SK-N-SH (cell line): ENCODE measurements at regions not wholly inside any gene's neighbourhood (a gene's known extent, or its start where the extent isn't known, plus 50 kb on each side); places are given as distances from the start of the nearest gene placed in this dataset.

Experiments used
- CTCF ChIA-PET: fragments of 300-600, 350-600 bp; formaldehyde crosslinking; extraction: SDS; loops from one replicate; lab custom pipeline; 2021; lab: Yijun Ruan, JAX
- POLR2A ChIA-PET: fragments of 350-600 bp; sonication (Branson Sonifier 250); formaldehyde crosslinking; extraction: SDS; loops from one replicate; lab custom pipeline; 2020; ENCODE audit warnings: antibody characterized with exemption, inconsistent platforms; lab: Yijun Ruan, JAX
- DNase-seq: peaks from one replicate; pipeline ENCODE4 v3.0.0; 2012
- H2AFZ ChIP-seq: fragments of 200-600 bp; sonication (generic); 2 replicates; pipeline ENCODE4 v1.8.1; 2016; ENCODE audit warnings: antibody characterized with exemption, mild to moderate bottlenecking, low read depth
- H3F3A ChIP-seq: fragments of 200-600 bp; sonication (generic); replicated peaks from 2 replicates; pipeline ENCODE3; 2016; ENCODE audit warnings: antibody characterized with exemption, mild to moderate bottlenecking; ENCODE audit not compliant: insufficient read depth
- H3K27ac ChIP-seq, 2 experiments: fragments of 200-500 bp in 1 of 2; fragments of 200-600 bp in 1 of 2; sonication (Bioruptor generic) in 1 of 2; sonication (generic), shearing (Covaris generic) in 1 of 2; 2 replicates each; pipeline versions ENCODE4 v1.5.1 to v1.6.1; 2014 to 2016; ENCODE audit warnings: low read depth in 2 of 2, inconsistent platforms in 1 of 2, low read length in 1 of 2, mild to moderate bottlenecking in 1 of 2, mixed read lengths in 1 of 2
- H3K27me3 ChIP-seq: fragments of 200-600 bp; sonication (generic), shearing (Covaris generic); 2 replicates; pipeline ENCODE4 v1.6.1; 2016; ENCODE audit warnings: mixed run types; ENCODE audit not compliant: insufficient read depth
- H3K36me3 ChIP-seq, 2 experiments: fragments of 200-500 bp in 1 of 2; fragments of 200-600 bp in 1 of 2; sonication (Bioruptor generic) in 1 of 2; sonication (generic) in 1 of 2; replicated peaks in 1 of 2; 2 replicates each; pipeline versions ENCODE3 to v1.5.1; 2014 to 2016; ENCODE audit warnings: low read length in 1 of 2, mild to moderate bottlenecking in 1 of 2; ENCODE audit not compliant: insufficient read depth in 2 of 2, control insufficient read depth in 1 of 2
- H3K4me1 ChIP-seq, 2 experiments: fragments of 200-500 bp in 1 of 2; fragments of 200-600 bp in 1 of 2; sonication (Bioruptor generic) in 1 of 2; sonication (generic), shearing (Covaris generic) in 1 of 2; 2 replicates each; pipeline versions ENCODE4 v1.5.1 to v1.6.1; 2014 to 2016; ENCODE audit warnings: low read depth in 1 of 2, low read length in 1 of 2, mixed run types in 1 of 2; ENCODE audit not compliant: insufficient read depth in 2 of 2, control insufficient read depth in 1 of 2
- H3K4me2 ChIP-seq: fragments of 200-600 bp; sonication (generic), shearing (Covaris generic); 2 replicates; pipeline ENCODE4 v1.6.1; 2017; ENCODE audit warnings: mixed run types
- H3K4me3 ChIP-seq, 2 experiments: fragments of 200-500 bp in 1 of 2; fragments of 200-600 bp in 1 of 2; sonication (Bioruptor generic) in 1 of 2; sonication (generic), shearing (Covaris generic) in 1 of 2; 2 replicates each; pipeline versions ENCODE4 v1.5.1 to v1.8.1; 2014 to 2016; ENCODE audit warnings: low read depth in 2 of 2, inconsistent platforms in 1 of 2, low read length in 1 of 2, mild to moderate bottlenecking in 1 of 2, mixed read lengths in 1 of 2, moderate library complexity in 1 of 2
- H3K79me2 ChIP-seq: fragments of 200-600 bp; sonication (generic); 2 replicates; pipeline ENCODE4 v1.8.1; 2017; ENCODE audit warnings: mild to moderate bottlenecking; ENCODE audit not compliant: insufficient read depth
- H3K9ac ChIP-seq: fragments of 200-600 bp; sonication (generic); 2 replicates; pipeline ENCODE4 v1.6.1; 2017; ENCODE audit warnings: mixed run types
- H3K9me2 ChIP-seq: fragments of 200-600 bp; sonication (generic); 2 replicates; pipeline ENCODE4 v1.6.1; 2017; ENCODE audit warnings: mixed run types
- H3K9me3 ChIP-seq: fragments of 200-600 bp; sonication (generic); 2 replicates; pipeline ENCODE4 v1.6.1; 2017; ENCODE audit warnings: mixed run types, mild to moderate bottlenecking, moderate library complexity
- H4K20me1 ChIP-seq: fragments of 200-600 bp; sonication (generic); 2 replicates; pipeline ENCODE4 v1.6.1; 2017; ENCODE audit warnings: mild to moderate bottlenecking, mixed run types; ENCODE audit not compliant: insufficient read depth
- CHD2 ChIP-seq: fragments of 150-350 bp; IDR thresholded peaks from 2 replicates; pipeline ENCODE4 v1.6.1; 2018; ENCODE audit warnings: low read length; ENCODE audit not compliant: partially characterized antibody
- ELF1 ChIP-seq: IDR thresholded peaks from 2 replicates; pipeline ENCODE4 v1.4.0; 2012
- EZH2phosphoT487 ChIP-seq: fragments of 200-600 bp; sonication (generic); IDR thresholded peaks from 2 replicates; pipeline ENCODE4 v1.6.1; 2017; ENCODE audit warnings: low read depth, mixed run types, mild to moderate bottlenecking, antibody characterized with exemption, moderate library complexity, borderline replicate concordance
- FOXM1 ChIP-seq: IDR thresholded peaks from 2 replicates; pipeline ENCODE4 v1.4.0; 2012; ENCODE audit warnings: low read depth, mild to moderate bottlenecking
- GABPA ChIP-seq: IDR thresholded peaks from 2 replicates; pipeline ENCODE4 v1.4.0; 2012; ENCODE audit warnings: low read depth, mild to moderate bottlenecking
- GATA2 ChIP-seq: sonication (generic); formaldehyde crosslinking; IDR thresholded peaks from 2 replicates; pipeline ENCODE4 v1.5.0; 2020; ENCODE audit warnings: mild to moderate bottlenecking, missing genetic modification reagents
- MEF2A ChIP-seq: IDR thresholded peaks from 2 replicates; pipeline ENCODE4 v1.4.0; 2012; ENCODE audit warnings: low read depth, borderline replicate concordance
- NFIC ChIP-seq: IDR thresholded peaks from 2 replicates; pipeline ENCODE4 v1.4.0; 2012; ENCODE audit warnings: borderline replicate concordance
- NRF1 ChIP-seq: IDR thresholded peaks from 2 replicates; pipeline ENCODE4 v1.6.1; 2012; ENCODE audit warnings: low read depth, mild to moderate bottlenecking, low read length
- POLR2AphosphoS5 ChIP-seq: IDR thresholded peaks from 2 replicates; pipeline ENCODE4 v1.6.1; 2012; ENCODE audit warnings: low read depth, low read length
- RAD21 ChIP-seq: IDR thresholded peaks from 2 replicates; pipeline ENCODE4 v1.6.1; 2012; ENCODE audit warnings: mild to moderate bottlenecking, low read length
- RXRA ChIP-seq: IDR thresholded peaks from 2 replicates; pipeline ENCODE4 v1.4.0; 2012; ENCODE audit warnings: low read depth, mild to moderate bottlenecking, borderline replicate concordance
- SIN3A ChIP-seq: IDR thresholded peaks from 2 replicates; pipeline ENCODE4 v1.6.1; 2012; ENCODE audit warnings: low read depth, mild to moderate bottlenecking, low read length, moderate library complexity, borderline replicate concordance
- SMC3 ChIP-seq: IDR thresholded peaks from 2 replicates; pipeline ENCODE4 v1.6.1; 2012; ENCODE audit warnings: low read depth, low read length, improper control_type of control experiment
- TCF12 ChIP-seq: IDR thresholded peaks from 2 replicates; pipeline ENCODE4 v1.4.0; 2012
- YY1 ChIP-seq: IDR thresholded peaks from 2 replicates; pipeline ENCODE4 v1.4.0; 2012; ENCODE audit warnings: low read depth, mild to moderate bottlenecking
- WGBS: methylation state at CpG from one replicate; pipeline ENCODE4 v1.1.6; 2017; ENCODE audit warnings: low lambda C conversion rate; 5-methylcytosine and 5-hydroxymethylcytosine counted together
- TF ChIP-seq, protein P1 (sequence below): fragments of 150-350 bp; IDR thresholded peaks from 2 replicates; pipeline ENCODE4 v1.6.1; 2016; ENCODE audit warnings: mild to moderate bottlenecking, low read depth, low read length
- TF ChIP-seq, protein P2 (sequence below): IDR thresholded peaks from 2 replicates; pipeline ENCODE4 v1.4.0; 2012; ENCODE audit warnings: low read depth, borderline replicate concordance
- TF ChIP-seq, protein P3 (sequence below): IDR thresholded peaks from 2 replicates; pipeline ENCODE4 v1.6.1; 2012; ENCODE audit warnings: mild to moderate bottlenecking, low read depth, low read length, moderate library complexity
- TF ChIP-seq, protein P4 (sequence below): fragments of 150-350 bp; IDR thresholded peaks from 2 replicates; pipeline ENCODE4 v1.6.1; 2017; ENCODE audit warnings: antibody characterized with exemption, low read length, low read depth, borderline replicate concordance

DNA sequence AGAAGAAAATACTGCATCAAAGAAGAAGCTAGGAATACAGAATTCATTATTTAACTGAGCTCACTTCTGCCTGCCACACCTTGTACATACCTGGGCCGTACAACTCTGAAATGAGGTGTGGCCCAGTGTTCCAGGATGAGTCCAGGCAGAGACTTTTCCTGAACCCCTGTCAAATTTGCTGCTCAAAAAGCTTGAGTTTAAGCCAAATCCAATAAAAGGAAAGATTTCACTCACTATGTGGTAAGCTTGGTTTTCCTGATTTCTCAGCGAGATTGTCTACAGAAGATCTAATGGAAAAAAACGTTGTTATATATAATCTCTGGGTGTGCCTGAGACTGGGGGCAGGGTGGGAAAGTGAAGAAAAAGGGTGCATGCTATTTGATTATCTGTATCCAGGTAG lies 72.1 kb upstream of the EGFR start:
- Histone ChIP-seq H3K4me1 (no peaks in the 10 kb centered on the region; a peak in 1 of 4 replicates), H3K27ac (no peak overlapping the region), H3K4me2 (no peak overlapping the region), H3K9me2 (no peaks in the 10 kb centered on the region), H3K4me3 (no peak overlapping the region), H3K36me3 (no peaks in the 10 kb centered on the region), H3F3A (peaks cover 14% of the 10 kb centered on the region), H3K9ac (no peak overlapping the region), H3K79me2 (no peaks in the 10 kb centered on the region), H3K9me3 (no peaks in the 10 kb centered on the region), H2AFZ (peak overlapping the region; percentile 37), H3K27me3 (no peaks in the 10 kb centered on the region), H4K20me1 (no peaks in the 10 kb centered on the region)
- TF ChIP-seq, protein P1, sequence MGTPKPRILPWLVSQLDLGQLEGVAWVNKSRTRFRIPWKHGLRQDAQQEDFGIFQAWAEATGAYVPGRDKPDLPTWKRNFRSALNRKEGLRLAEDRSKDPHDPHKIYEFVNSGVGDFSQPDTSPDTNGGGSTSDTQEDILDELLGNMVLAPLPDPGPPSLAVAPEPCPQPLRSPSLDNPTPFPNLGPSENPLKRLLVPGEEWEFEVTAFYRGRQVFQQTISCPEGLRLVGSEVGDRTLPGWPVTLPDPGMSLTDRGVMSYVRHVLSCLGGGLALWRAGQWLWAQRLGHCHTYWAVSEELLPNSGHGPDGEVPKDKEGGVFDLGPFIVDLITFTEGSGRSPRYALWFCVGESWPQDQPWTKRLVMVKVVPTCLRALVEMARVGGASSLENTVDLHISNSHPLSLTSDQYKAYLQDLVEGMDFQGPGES: no peak
- TF ChIP-seq RAD21 (no peak), SIN3A (no peak), ELF1 (no peak), POLR2AphosphoS5 (no peak), GABPA (no peak), NFIC (no peak)
- CTCF ChIA-PET: interaction anchor here (0.8 to 1.3 kb wide), 3 partner anchors 13 to 309 kb away, joined by 3 to 4 read pairs (median 3); no protein-coding TSS in a partner anchor
- WGBS: 57% methylated on average over 3 of the region's 3 CpGs
- no peak for DNase-seq
- POLR2A ChIA-PET: no interaction called here

DNA sequence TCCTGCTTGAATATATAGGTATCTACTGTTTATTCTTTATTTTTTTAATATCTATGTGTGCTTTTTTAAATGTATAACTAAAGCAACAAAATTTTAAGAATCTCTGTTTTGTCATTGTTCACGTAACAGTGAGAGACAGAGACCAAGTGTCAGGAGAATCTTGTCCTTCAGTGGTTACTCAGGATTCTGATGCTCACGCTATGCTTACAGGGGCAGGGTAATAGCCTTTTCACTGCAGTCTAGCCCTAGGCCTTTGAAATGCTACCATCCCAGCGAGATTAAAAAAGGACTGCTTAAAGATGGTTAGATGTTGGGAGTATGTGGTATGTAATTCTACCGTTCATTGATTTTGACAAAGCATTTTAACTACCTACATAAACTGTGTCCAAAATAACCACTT lies 71.6 kb upstream of the EGFR start:
- no peak for DNase-seq
- Histone ChIP-seq H3K9me3 (no peaks in the 10 kb centered on the region), H3K9me2 (no peaks in the 10 kb centered on the region), H4K20me1 (no peaks in the 10 kb centered on the region), H3K36me3 (no peaks in the 10 kb centered on the region), H3K79me2 (no peaks in the 10 kb centered on the region), H3K27me3 (no peaks in the 10 kb centered on the region), H3K4me2 (no peak overlapping the region), H3K27ac (no peak overlapping the region), H3K4me3 (no peak overlapping the region), H3K4me1 (no peaks in the 10 kb centered on the region; a peak in 1 of 4 replicates), H3K9ac (no peak overlapping the region), H2AFZ (peak overlapping the region; percentile 37; the same call in 1 of the 2 replicates), H3F3A (peaks cover 14% of the 10 kb centered on the region)
- ChIA-PET CTCF (interaction anchor here (1.3 kb wide), 1 partner anchor 308 kb away, joined by 3 read pairs; no protein-coding TSS in a partner anchor), POLR2A (no interaction called here)
- WGBS: 77% methylated on average over 4 of the region's 4 CpGs
- TF ChIP-seq YY1 (no peak), EZH2phosphoT487 (no peak), GATA2 (CRISPR knock-in tag) (no peak), NFIC (no peak), TCF12 (no peak), POLR2AphosphoS5 (no peak), SMC3 (no peak), FOXM1 (no peak), MEF2A (no peak), RXRA (no peak), NRF1 (no peak), ELF1 (no peak), CHD2 (no peak)
- TF ChIP-seq, protein P1: no peak
- TF ChIP-seq, protein P2, sequence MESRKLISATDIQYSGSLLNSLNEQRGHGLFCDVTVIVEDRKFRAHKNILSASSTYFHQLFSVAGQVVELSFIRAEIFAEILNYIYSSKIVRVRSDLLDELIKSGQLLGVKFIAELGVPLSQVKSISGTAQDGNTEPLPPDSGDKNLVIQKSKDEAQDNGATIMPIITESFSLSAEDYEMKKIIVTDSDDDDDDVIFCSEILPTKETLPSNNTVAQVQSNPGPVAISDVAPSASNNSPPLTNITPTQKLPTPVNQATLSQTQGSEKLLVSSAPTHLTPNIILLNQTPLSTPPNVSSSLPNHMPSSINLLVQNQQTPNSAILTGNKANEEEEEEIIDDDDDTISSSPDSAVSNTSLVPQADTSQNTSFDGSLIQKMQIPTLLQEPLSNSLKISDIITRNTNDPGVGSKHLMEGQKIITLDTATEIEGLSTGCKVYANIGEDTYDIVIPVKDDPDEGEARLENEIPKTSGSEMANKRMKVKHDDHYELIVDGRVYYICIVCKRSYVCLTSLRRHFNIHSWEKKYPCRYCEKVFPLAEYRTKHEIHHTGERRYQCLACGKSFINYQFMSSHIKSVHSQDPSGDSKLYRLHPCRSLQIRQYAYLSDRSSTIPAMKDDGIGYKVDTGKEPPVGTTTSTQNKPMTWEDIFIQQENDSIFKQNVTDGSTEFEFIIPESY: no peak
- TF ChIP-seq, protein P3, sequence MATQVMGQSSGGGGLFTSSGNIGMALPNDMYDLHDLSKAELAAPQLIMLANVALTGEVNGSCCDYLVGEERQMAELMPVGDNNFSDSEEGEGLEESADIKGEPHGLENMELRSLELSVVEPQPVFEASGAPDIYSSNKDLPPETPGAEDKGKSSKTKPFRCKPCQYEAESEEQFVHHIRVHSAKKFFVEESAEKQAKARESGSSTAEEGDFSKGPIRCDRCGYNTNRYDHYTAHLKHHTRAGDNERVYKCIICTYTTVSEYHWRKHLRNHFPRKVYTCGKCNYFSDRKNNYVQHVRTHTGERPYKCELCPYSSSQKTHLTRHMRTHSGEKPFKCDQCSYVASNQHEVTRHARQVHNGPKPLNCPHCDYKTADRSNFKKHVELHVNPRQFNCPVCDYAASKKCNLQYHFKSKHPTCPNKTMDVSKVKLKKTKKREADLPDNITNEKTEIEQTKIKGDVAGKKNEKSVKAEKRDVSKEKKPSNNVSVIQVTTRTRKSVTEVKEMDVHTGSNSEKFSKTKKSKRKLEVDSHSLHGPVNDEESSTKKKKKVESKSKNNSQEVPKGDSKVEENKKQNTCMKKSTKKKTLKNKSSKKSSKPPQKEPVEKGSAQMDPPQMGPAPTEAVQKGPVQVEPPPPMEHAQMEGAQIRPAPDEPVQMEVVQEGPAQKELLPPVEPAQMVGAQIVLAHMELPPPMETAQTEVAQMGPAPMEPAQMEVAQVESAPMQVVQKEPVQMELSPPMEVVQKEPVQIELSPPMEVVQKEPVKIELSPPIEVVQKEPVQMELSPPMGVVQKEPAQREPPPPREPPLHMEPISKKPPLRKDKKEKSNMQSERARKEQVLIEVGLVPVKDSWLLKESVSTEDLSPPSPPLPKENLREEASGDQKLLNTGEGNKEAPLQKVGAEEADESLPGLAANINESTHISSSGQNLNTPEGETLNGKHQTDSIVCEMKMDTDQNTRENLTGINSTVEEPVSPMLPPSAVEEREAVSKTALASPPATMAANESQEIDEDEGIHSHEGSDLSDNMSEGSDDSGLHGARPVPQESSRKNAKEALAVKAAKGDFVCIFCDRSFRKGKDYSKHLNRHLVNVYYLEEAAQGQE: no peak
- TF ChIP-seq, protein P4, sequence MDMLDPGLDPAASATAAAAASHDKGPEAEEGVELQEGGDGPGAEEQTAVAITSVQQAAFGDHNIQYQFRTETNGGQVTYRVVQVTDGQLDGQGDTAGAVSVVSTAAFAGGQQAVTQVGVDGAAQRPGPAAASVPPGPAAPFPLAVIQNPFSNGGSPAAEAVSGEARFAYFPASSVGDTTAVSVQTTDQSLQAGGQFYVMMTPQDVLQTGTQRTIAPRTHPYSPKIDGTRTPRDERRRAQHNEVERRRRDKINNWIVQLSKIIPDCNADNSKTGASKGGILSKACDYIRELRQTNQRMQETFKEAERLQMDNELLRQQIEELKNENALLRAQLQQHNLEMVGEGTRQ: no peak
